Heart left ventricle (tissue), 16 donors: ENCODE measurements at regions not wholly inside any gene's neighbourhood (a gene's known extent, or its start where the extent isn't known, plus 50 kb on each side); places are given as distances from the start of the nearest gene placed in this dataset.

Experiments
- ATAC-seq, 4 donors: fragments of 200-7000 bp; cut with Tn5 transposase; one replicate each; pipeline ENCODE4 v1.9.1; 2020 to 2022; ENCODE audit warnings: moderate library complexity in 4 of 4, mild to moderate bottlenecking in 3 of 4, moderate number of reproducible peaks in 1 of 4
- DNase-seq, 5 donors: peaks; one replicate each; pipeline ENCODE4 v3.0.0-alpha.2; 2020
- H3K27ac ChIP-seq, 12 donors: fragments of 200-600 bp; sonication (generic) in 4 of 12; one replicate each; pipeline versions ENCODE4 v1.5.0 to v1.8.0; 2016 to 2022; ENCODE audit warnings: mild to moderate bottlenecking in 2 of 12
- H3K27me3 ChIP-seq, 9 donors: fragments of 200-600 bp; sonication (generic) in 2 of 9; one replicate each; pipeline versions ENCODE4 v1.5.1 to v1.8.0; 2016 to 2022; ENCODE audit warnings: mild to moderate bottlenecking in 3 of 9
- H3K36me3 ChIP-seq, 9 donors: fragments of 200-600 bp; sonication (generic) in 2 of 9; one replicate each; pipeline versions ENCODE4 v1.5.0 to v1.8.0; 2018 to 2022; ENCODE audit warnings: mild to moderate bottlenecking in 2 of 9
- H3K4me1 ChIP-seq, 12 donors: fragments of 200-600 bp; sonication (generic) in 4 of 12; one replicate each; pipeline versions ENCODE4 v1.5.0 to v1.8.0; 2016 to 2022; ENCODE audit warnings: mild to moderate bottlenecking in 3 of 12
- H3K4me3 ChIP-seq, 12 donors: fragments of 200-600 bp; sonication (generic) in 4 of 12; one replicate each; pipeline versions ENCODE4 v1.5.0 to v1.8.0; 2017 to 2022; ENCODE audit warnings: mild to moderate bottlenecking in 9 of 12, moderate library complexity in 4 of 12
- H3K9me3 ChIP-seq, 12 donors: fragments of 200-600 bp; sonication (generic) in 4 of 12; one replicate each; pipeline versions ENCODE4 v1.5.0 to v1.8.0; 2016 to 2022; ENCODE audit warnings: mild to moderate bottlenecking in 1 of 12
- POLR2A ChIP-seq, 2 donors: fragments of 450-650 bp; IDR thresholded peaks; one replicate each; pipeline ENCODE4 v1.6.1; 2017; ENCODE audit warnings: antibody characterized with exemption in 2 of 2, mild to moderate bottlenecking in 2 of 2, moderate library complexity in 2 of 2
- WGBS, 4 donors: extraction: QIAGEN DNeasy Blood & Tissue Kit in 2 of 4; methylation state at CpG; one replicate each; pipeline versions ENCODE4 v1.1.5 to v1.1.7; 2013 to 2018; 5-methylcytosine and 5-hydroxymethylcytosine counted together
- intact Hi-C, 10 donors: fragments of 100-400 bp; cut with DNase I; formaldehyde crosslinking; loops; one replicate each; pipeline versions ENCODE4 v1.11.1 to v1.14.2; 2022
- TF ChIP-seq, protein P1 (sequence below), 12 donors: fragments of 200-600 bp; sonication (generic) in 4 of 12; IDR thresholded peaks; one replicate each; pipeline versions ENCODE4 v1.5.0 to v1.8.0; 2018 to 2022; ENCODE audit warnings: antibody characterized with exemption in 12 of 12, mild to moderate bottlenecking in 5 of 12
- donor health status: ischemic (EF 13 %, LVEDD 7.1; RV severe dilation, severe dysfunction).
- donor health status: healthy with polysubstance abuse.
- donor health status: DM: no; HTN: yes; CAD: no.
- donor health status: DM: no; HTN: no; CAD: no.
- donor health status: ischemic (EF 25% LVEDD 6.9; RV normal size, moderate dysfunction).
- donor health status: ischemic (EF 25% LVEDD 5.7; RV mildly dilated, moderate dysfunction).
- donor health status: healthy.
- donor health status: DM: yes; HTN: yes; CAD: no.
- donor health status: ischemic (EF 35%, LVEDD 5.7; RV mildly dilated, moderate dysfunction).
- donor health status: nonischemic (EF 11% LVEDD 7.7; RV severe dilation, severe dysfunction).
- donor health status: DM: yes; HTN: yes; CAD: no.
- donor health status: PGD.
- donor health status: ischemic (EF 29% LVEDD 5.4; RV normal size, mild dysfunction).
- donor health status: nonischemic (EF 23%, LVEDD 6.1; RV moderate dilation, normal function).

DNA sequence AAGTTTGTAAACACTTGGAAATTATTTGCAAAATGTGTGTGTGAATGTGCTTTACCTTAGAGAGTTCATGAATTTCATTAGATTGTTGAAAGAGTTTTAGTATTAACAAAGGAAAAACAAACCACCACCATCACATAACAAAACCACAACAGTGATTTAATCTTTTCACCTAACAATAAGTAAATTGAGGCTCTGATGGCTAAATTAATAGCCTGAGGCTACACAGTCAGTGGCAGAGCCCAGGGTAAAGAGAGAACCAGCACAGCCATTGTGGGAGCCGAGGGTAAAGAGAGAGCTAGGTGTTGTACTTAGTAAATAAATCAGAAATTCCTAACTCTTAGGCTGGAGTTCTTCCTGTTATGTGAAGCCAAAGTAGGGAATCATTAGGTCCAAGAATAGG lies 51.2 kb upstream of the CAPRIN2 start:
- ATAC-seq (no peak), DNase-seq (no peak)
- 76 to 81% (median 78%) methylated on average over 1 of the region's 1 CpG for WGBS, 4 donors
- Histone ChIP-seq H3K9me3 (peaks cover 0 to 16% (median 0%) of the 10 kb centered on the region in 12 donors), H3K4me3 (no peak overlapping the region), H3K27ac (no peak overlapping the region), H3K36me3 (no peaks in the 10 kb centered on the region), H3K4me1 (peaks cover 0 to 4% (median 1%) of the 10 kb centered on the region in 12 donors), H3K27me3 (no peaks in the 10 kb centered on the region)
- intact Hi-C loops, result loop anchor here (2.0 to 10.0 kb wide), 9 partner anchors 49 to 1731 kb away; partner anchors contain the start of genes CAPRIN2 (in 3 of the 10) and IPO8 (in 3 of the 10)
- TF ChIP-seq, protein P1, sequence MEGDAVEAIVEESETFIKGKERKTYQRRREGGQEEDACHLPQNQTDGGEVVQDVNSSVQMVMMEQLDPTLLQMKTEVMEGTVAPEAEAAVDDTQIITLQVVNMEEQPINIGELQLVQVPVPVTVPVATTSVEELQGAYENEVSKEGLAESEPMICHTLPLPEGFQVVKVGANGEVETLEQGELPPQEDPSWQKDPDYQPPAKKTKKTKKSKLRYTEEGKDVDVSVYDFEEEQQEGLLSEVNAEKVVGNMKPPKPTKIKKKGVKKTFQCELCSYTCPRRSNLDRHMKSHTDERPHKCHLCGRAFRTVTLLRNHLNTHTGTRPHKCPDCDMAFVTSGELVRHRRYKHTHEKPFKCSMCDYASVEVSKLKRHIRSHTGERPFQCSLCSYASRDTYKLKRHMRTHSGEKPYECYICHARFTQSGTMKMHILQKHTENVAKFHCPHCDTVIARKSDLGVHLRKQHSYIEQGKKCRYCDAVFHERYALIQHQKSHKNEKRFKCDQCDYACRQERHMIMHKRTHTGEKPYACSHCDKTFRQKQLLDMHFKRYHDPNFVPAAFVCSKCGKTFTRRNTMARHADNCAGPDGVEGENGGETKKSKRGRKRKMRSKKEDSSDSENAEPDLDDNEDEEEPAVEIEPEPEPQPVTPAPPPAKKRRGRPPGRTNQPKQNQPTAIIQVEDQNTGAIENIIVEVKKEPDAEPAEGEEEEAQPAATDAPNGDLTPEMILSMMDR (IDR thresholded peaks at IDR 0.05), result no peak
- no peak for TF ChIP-seq POLR2A (IDR thresholded peaks at IDR 0.05)
